Heart left ventricle (tissue), 13 donors: ENCODE measurements at regions not wholly inside any gene's neighbourhood (a gene's known extent, or its start where the extent isn't known, plus 50 kb on each side); places are given as distances from the start of the nearest gene placed in this dataset.

ENCODE experiments used
- POLR2A ChIP-seq, 2 donors: fragments of 450-650 bp; IDR thresholded peaks; one replicate each; pipeline ENCODE4 v1.6.1; 2017; ENCODE audit warnings: antibody characterized with exemption in 2 of 2, mild to moderate bottlenecking in 2 of 2, moderate library complexity in 2 of 2
- TF ChIP-seq, protein P1 (sequence below), 12 donors: fragments of 200-600 bp; sonication (generic) in 4 of 12; IDR thresholded peaks; one replicate each; pipeline versions ENCODE4 v1.5.0 to v1.8.0; 2018 to 2022; ENCODE audit warnings: antibody characterized with exemption in 12 of 12, mild to moderate bottlenecking in 5 of 12
- donor health status: ischemic (EF 13 %, LVEDD 7.1; RV severe dilation, severe dysfunction).
- donor health status: DM: no; HTN: yes; CAD: no.
- donor health status: DM: no; HTN: no; CAD: no.
- donor health status: ischemic (EF 25% LVEDD 6.9; RV normal size, moderate dysfunction).
- donor health status: ischemic (EF 25% LVEDD 5.7; RV mildly dilated, moderate dysfunction).
- donor health status: ischemic (EF 35%, LVEDD 5.7; RV mildly dilated, moderate dysfunction).
- donor health status: nonischemic (EF 11% LVEDD 7.7; RV severe dilation, severe dysfunction).
- donor health status: DM: yes; HTN: yes; CAD: no.
- donor health status: PGD.
- donor health status: ischemic (EF 29% LVEDD 5.4; RV normal size, mild dysfunction).
- donor health status: nonischemic (EF 23%, LVEDD 6.1; RV moderate dilation, normal function).

DNA sequence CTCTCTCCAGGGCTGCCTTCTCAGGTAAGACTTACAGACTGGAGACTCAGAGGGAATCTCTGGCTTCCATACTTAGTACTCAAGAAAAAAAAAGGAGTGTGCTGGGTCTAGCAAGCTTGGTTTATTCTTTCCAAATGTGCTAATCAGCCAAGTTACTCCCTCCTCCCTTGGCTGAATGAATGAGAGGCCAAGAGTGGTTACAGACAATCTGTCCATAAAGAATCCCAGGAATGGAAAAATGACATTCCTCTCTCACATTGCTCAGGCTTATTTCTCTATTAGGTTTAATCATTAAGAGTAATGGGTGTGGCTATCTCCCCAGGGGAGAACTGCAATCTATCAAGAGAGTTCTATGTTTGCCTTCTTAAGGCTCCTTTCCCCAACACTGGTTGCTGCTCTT lies 547.3 kb upstream of the PLXNA2 start:
- TF ChIP-seq, protein P1, sequence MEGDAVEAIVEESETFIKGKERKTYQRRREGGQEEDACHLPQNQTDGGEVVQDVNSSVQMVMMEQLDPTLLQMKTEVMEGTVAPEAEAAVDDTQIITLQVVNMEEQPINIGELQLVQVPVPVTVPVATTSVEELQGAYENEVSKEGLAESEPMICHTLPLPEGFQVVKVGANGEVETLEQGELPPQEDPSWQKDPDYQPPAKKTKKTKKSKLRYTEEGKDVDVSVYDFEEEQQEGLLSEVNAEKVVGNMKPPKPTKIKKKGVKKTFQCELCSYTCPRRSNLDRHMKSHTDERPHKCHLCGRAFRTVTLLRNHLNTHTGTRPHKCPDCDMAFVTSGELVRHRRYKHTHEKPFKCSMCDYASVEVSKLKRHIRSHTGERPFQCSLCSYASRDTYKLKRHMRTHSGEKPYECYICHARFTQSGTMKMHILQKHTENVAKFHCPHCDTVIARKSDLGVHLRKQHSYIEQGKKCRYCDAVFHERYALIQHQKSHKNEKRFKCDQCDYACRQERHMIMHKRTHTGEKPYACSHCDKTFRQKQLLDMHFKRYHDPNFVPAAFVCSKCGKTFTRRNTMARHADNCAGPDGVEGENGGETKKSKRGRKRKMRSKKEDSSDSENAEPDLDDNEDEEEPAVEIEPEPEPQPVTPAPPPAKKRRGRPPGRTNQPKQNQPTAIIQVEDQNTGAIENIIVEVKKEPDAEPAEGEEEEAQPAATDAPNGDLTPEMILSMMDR (IDR thresholded peaks at IDR 0.05) = no peak
- TF ChIP-seq POLR2A (IDR thresholded peaks at IDR 0.05) = no peak
